Colonic mucosa (tissue), 4 donors: ENCODE measurements at regions not wholly inside any gene's neighbourhood (a gene's known extent, or its start where the extent isn't known, plus 50 kb on each side); places are given as distances from the start of the nearest gene placed in this dataset.

ENCODE experiments used
- DNase-seq: peaks from one replicate; pipeline ENCODE4 v3.0.0-alpha.2; 2020
- H3K27ac ChIP-seq: fragments of 200-600 bp; one replicate; pipeline ENCODE4 v1.8.0; 2021
- H3K27me3 ChIP-seq: fragments of 200-600 bp; one replicate; pipeline ENCODE4 v1.8.0; 2021
- H3K36me3 ChIP-seq: fragments of 200-600 bp; one replicate; pipeline ENCODE4 v1.8.0; 2021
- H3K4me1 ChIP-seq: fragments of 200-600 bp; one replicate; pipeline ENCODE4 v1.8.0; 2021; ENCODE audit warnings: mild to moderate bottlenecking
- H3K4me3 ChIP-seq: fragments of 200-600 bp; one replicate; pipeline ENCODE4 v1.8.0; 2021
- H3K9ac ChIP-seq, 2 donors: one replicate each; pipeline ENCODE4 v1.7.0; 2013; ENCODE audit warnings: control low read depth in 2 of 2, low read depth in 2 of 2, low read length in 2 of 2
- H3K9me3 ChIP-seq: fragments of 200-600 bp; one replicate; pipeline ENCODE4 v1.8.0; 2021
- CTCF ChIP-seq: fragments of 200-600 bp; IDR thresholded peaks from one replicate; pipeline ENCODE4 v1.8.0; 2022; ENCODE audit warnings: antibody characterized with exemption, mild to moderate bottlenecking
- intact Hi-C: fragments of 100-400 bp; cut with DNase I; formaldehyde crosslinking; loops from one replicate; pipeline ENCODE4 v1.14.1; 2022
- donor health status: healthy.
- donor health status: DM: no; HTN: no; CAD: no.
- donor health status: DM: no; HTN: no; CAD: no.

DNA sequence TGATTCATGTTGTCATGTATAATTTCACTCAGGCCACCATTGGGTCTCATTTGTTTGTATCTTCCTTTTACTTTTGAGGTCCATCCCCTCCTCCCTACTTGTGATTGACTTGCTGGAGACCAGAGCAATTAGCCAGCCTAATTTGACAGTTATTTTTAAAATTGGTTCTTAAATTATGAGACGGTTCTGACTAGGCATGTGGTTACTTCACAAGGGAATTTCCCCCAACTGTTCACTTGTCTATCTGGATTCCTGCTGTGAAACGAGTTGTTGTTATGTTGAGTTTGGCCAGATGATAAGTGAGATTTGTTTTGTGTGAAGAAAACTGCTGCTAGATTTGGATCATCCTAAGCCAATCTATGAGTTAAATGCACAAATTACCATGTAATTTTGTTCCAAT is 359.1 kb downstream of the BARHL2 start:
- H3K27ac ChIP-seq = no peak overlapping the region
- no peak overlapping the region for H3K4me3 ChIP-seq
- intact Hi-C loops = no loop called here
- TF ChIP-seq CTCF = no peak
- no peak for DNase-seq
- no peaks in the 10 kb centered on the region for H3K4me1 ChIP-seq
- no peaks in the 10 kb centered on the region for H3K36me3 ChIP-seq
- H3K27me3 ChIP-seq = no peaks in the 10 kb centered on the region
- no peaks in the 10 kb centered on the region for H3K9me3 ChIP-seq
- H3K9ac ChIP-seq = no peak overlapping the region

GRCh38 chr1:90356991-90357390 is 360.1 kb downstream of the BARHL2 start:
- TF ChIP-seq CTCF = no peak
- intact Hi-C loops = no loop called here
- Histone ChIP-seq H3K9ac (no peak overlapping the region), H3K27me3 (no peaks in the 10 kb centered on the region), H3K4me3 (no peak overlapping the region), H3K9me3 (no peaks in the 10 kb centered on the region), H3K4me1 (no peaks in the 10 kb centered on the region), H3K36me3 (no peaks in the 10 kb centered on the region), H3K27ac (no peak overlapping the region)
- no peak for DNase-seq

DNA sequence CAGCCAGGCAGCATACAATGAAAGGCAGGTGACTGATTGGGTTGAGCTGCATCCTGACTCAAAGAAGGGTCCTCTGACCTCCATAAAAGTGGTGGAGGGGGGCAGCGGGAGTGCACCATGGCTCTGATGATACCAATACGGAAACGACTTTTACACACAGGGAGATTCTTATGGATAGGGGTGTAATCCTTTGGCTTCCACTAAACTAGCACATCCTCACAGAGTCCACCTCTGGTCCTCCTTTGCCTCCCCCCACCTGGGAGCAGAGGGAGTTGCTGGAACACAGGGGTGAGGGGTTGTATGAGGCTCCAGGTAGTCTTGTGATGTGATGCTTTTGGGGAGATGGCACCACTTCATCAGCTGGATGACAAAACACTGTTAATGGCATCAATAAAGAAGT is 361.0 kb downstream of the BARHL2 start:
- DNase-seq = no peak
- Histone ChIP-seq H3K9ac (no peak overlapping the region), H3K4me3 (no peak overlapping the region), H3K27ac (no peak overlapping the region), H3K9me3 (no peaks in the 10 kb centered on the region), H3K27me3 (no peaks in the 10 kb centered on the region), H3K36me3 (no peaks in the 10 kb centered on the region), H3K4me1 (no peaks in the 10 kb centered on the region)
- intact Hi-C loops = no loop called here
- TF ChIP-seq CTCF = no peak

- Histone ChIP-seq H3K27me3 (no peaks in the 10 kb centered on the region), H3K4me3 (no peak overlapping the region), H3K9ac (no peak overlapping the region), H3K4me1 (no peaks in the 10 kb centered on the region), H3K27ac (no peak overlapping the region), H3K36me3 (no peaks in the 10 kb centered on the region), H3K9me3 (no peaks in the 10 kb centered on the region)
- no peak for DNase-seq
- intact Hi-C loops = no loop called here
- TF ChIP-seq CTCF = no peak
Observed at GRCh38 chr1:90354704-90355103, 359.8 kb downstream of the ZNF326 start.

GRCh38 chr1:90351019-90351418 is 356.1 kb downstream of the ZNF326 start:
- H3K4me1 ChIP-seq = no peaks in the 10 kb centered on the region
- TF ChIP-seq CTCF = no peak
- DNase-seq = no peak

DNA sequence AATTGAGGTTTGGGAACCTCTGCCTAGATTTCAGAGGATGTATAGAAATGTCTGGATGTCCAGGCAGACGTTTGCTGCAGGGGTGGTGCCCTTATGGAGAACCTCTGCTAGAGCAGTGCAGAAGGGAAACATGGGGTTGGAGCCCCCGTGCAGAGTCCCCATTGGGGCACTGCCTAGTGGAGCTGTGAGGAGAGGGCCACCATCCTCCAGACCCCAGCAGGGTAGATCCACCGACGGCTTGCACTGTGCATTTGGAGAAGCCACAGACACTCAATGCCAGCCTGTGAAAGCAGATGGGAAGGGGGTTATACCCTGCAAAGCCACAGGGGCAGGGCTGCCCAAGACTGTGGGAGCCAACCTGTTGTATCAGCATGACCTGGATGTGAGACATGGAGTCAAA is 354.6 kb downstream of the ZNF326 start:
- Histone ChIP-seq H3K9ac (no peak overlapping the region), H3K4me1 (peaks cover 3% of the 10 kb centered on the region), H3K4me3 (no peak overlapping the region), H3K27ac (no peak overlapping the region), H3K27me3 (no peaks in the 10 kb centered on the region), H3K9me3 (no peaks in the 10 kb centered on the region), H3K36me3 (no peaks in the 10 kb centered on the region)
- TF ChIP-seq CTCF = no peak
- intact Hi-C loops = no loop called here
- no peak for DNase-seq

More at GRCh38 chr1:90351019-90351418, 356.1 kb downstream of the ZNF326 start:
- H3K4me3 ChIP-seq = no peak overlapping the region
- H3K9ac ChIP-seq = no peak overlapping the region
- H3K27me3 ChIP-seq = no peaks in the 10 kb centered on the region
- intact Hi-C loops = no loop called here
- no peaks in the 10 kb centered on the region for H3K36me3 ChIP-seq
- H3K9me3 ChIP-seq = no peaks in the 10 kb centered on the region
- H3K27ac ChIP-seq = no peak overlapping the region
